ENCODE measurements at regions not wholly inside any gene's neighbourhood (a gene's known extent, or its start where the extent isn't known, plus 50 kb on each side); places are given as distances from the start of the nearest gene placed in this dataset.

- ATAC-seq (ENCODE audit: low read depth in 2 of 2), result no peak
- Mint-ChIP-seq H3K4me1 (no peaks in the 10 kb centered on the region), H3K36me3 (no peaks in the 10 kb centered on the region), H3K27ac (no peak overlapping the region), H3K4me3 (no peak overlapping the region), H3K9me3 (peaks cover 0 to 2% (median 0%) of the 10 kb centered on the region in 7 donors), H3K27me3 (peaks cover 20 to 62% (median 54%) of the 10 kb centered on the region in 3 donors)
- DNase-seq, result no peak
These were observed 84.1 kb upstream of the ANKRD34C start for GRCh38 chr15:79198461-79198860.

- H3K27ac Mint-ChIP-seq, result no peak overlapping the region
- DNase-seq (no peak), ATAC-seq (ENCODE audit: low read depth in 2 of 2) (no peak)
- no peak overlapping the region for H3K4me3 Mint-ChIP-seq
- H3K27me3 Mint-ChIP-seq, result peaks cover 13 to 51% (median 46%) of the 10 kb centered on the region in 3 donors
- H3K4me1 Mint-ChIP-seq, result no peaks in the 10 kb centered on the region
- peaks cover 0 to 2% (median 0%) of the 10 kb centered on the region in 7 donors for H3K9me3 Mint-ChIP-seq
- H3K36me3 Mint-ChIP-seq, result no peaks in the 10 kb centered on the region
These were observed 85.2 kb upstream of the ANKRD34C start for GRCh38 chr15:79197285-79197684.

GRCh38 chr15:79195802-79196201 is 86.7 kb upstream of the ANKRD34C start:
- H3K9me3 Mint-ChIP-seq, result peaks cover 0 to 2% (median 0%) of the 10 kb centered on the region in 7 donors
- H3K27ac Mint-ChIP-seq, result no peak overlapping the region
- H3K4me3 Mint-ChIP-seq, result no peak overlapping the region
- H3K36me3 Mint-ChIP-seq, result no peaks in the 10 kb centered on the region
- no peak for ATAC-seq (ENCODE audit: low read depth in 2 of 2)
- no peaks in the 10 kb centered on the region for H3K4me1 Mint-ChIP-seq
- peaks cover 8 to 50% (median 46%) of the 10 kb centered on the region in 3 donors for H3K27me3 Mint-ChIP-seq
- no peak for DNase-seq

GRCh38 chr15:79195239-79195638 is 87.3 kb upstream of the ANKRD34C start:
- H3K4me1 Mint-ChIP-seq, result no peaks in the 10 kb centered on the region
- H3K36me3 Mint-ChIP-seq, result no peaks in the 10 kb centered on the region
- peaks cover 0 to 2% (median 0%) of the 10 kb centered on the region in 7 donors for H3K9me3 Mint-ChIP-seq
- ATAC-seq (ENCODE audit: low read depth in 2 of 2), result no peak
- no peak overlapping the region for H3K27ac Mint-ChIP-seq
- DNase-seq, result no peak
- peak overlapping the region in 1 of 8 donors; percentile 53 for H3K4me3 Mint-ChIP-seq
- peaks cover 5 to 52% (median 45%) of the 10 kb centered on the region in 3 donors for H3K27me3 Mint-ChIP-seq

GRCh38 chr15:79194386-79194785 is 88.1 kb upstream of the ANKRD34C start:
- DNase-seq (no peak), ATAC-seq (ENCODE audit: low read depth in 2 of 2) (no peak)
- H3K27ac Mint-ChIP-seq, result no peak overlapping the region
- H3K4me3 Mint-ChIP-seq, result no peak overlapping the region
- H3K27me3 Mint-ChIP-seq, result peaks cover 5 to 50% (median 45%) of the 10 kb centered on the region in 3 donors
- peaks cover 0 to 2% (median 0%) of the 10 kb centered on the region in 7 donors for H3K9me3 Mint-ChIP-seq
- no peaks in the 10 kb centered on the region for H3K4me1 Mint-ChIP-seq
- H3K36me3 Mint-ChIP-seq, result no peaks in the 10 kb centered on the region

GRCh38 chr15:79193549-79193948 is 89.0 kb upstream of the ANKRD34C start:
- no peaks in the 10 kb centered on the region for H3K36me3 Mint-ChIP-seq
- H3K4me1 Mint-ChIP-seq, result no peaks in the 10 kb centered on the region
- DNase-seq (no peak), ATAC-seq (ENCODE audit: low read depth in 2 of 2) (no peak)
- peaks cover 0 to 44% (median 41%) of the 10 kb centered on the region in 3 donors for H3K27me3 Mint-ChIP-seq
- H3K27ac Mint-ChIP-seq, result no peak overlapping the region
- no peaks in the 10 kb centered on the region for H3K9me3 Mint-ChIP-seq
- no peak overlapping the region for H3K4me3 Mint-ChIP-seq

- H3K4me1 Mint-ChIP-seq, result no peaks in the 10 kb centered on the region
- DNase-seq (no peak), ATAC-seq (ENCODE audit: low read depth in 2 of 2) (no peak)
- H3K27me3 Mint-ChIP-seq, result peaks cover 0 to 44% (median 41%) of the 10 kb centered on the region in 3 donors
- H3K36me3 Mint-ChIP-seq, result no peaks in the 10 kb centered on the region
- H3K27ac Mint-ChIP-seq, result no peak overlapping the region
- no peak overlapping the region for H3K4me3 Mint-ChIP-seq
- no peaks in the 10 kb centered on the region for H3K9me3 Mint-ChIP-seq
These were observed 89.4 kb upstream of the ANKRD34C start for GRCh38 chr15:79193103-79193502.

GRCh38 chr15:79192462-79193036 is 90.0 kb upstream of the ANKRD34C start:
- Mint-ChIP-seq H3K4me3 (no peak overlapping the region), H3K4me1 (no peaks in the 10 kb centered on the region), H3K36me3 (no peaks in the 10 kb centered on the region), H3K9me3 (no peaks in the 10 kb centered on the region), H3K27ac (no peak overlapping the region), H3K27me3 (peaks cover 0 to 44% (median 41%) of the 10 kb centered on the region in 3 donors)
- no peak for ATAC-seq (ENCODE audit: low read depth in 2 of 2)
- no peak for DNase-seq

- ATAC-seq (ENCODE audit: low read depth in 2 of 2), result no peak
- Mint-ChIP-seq H3K27me3 (peaks cover 5 to 25% (median 22%) of the 10 kb centered on the region in 3 donors), H3K36me3 (no peaks in the 10 kb centered on the region), H3K9me3 (no peaks in the 10 kb centered on the region), H3K4me1 (peaks cover 0 to 7% (median 4%) of the 10 kb centered on the region in 3 donors), H3K27ac (no peak overlapping the region), H3K4me3 (no peak overlapping the region)
- DNase-seq, result no peak
These were observed 92.4 kb upstream of the ANKRD34C start for GRCh38 chr15:79190093-79190492.

- Mint-ChIP-seq H3K27me3 (peaks cover 16 to 25% (median 22%) of the 10 kb centered on the region in 3 donors), H3K36me3 (no peaks in the 10 kb centered on the region), H3K4me3 (no peak overlapping the region), H3K4me1 (peaks cover 0 to 15% (median 4%) of the 10 kb centered on the region in 3 donors), H3K27ac (peak overlapping the region in 1 of 6 donors; percentile 77), H3K9me3 (no peaks in the 10 kb centered on the region)
- DNase-seq (no peak), ATAC-seq (ENCODE audit: low read depth in 2 of 2) (no peak)
These were observed 95.9 kb upstream of the ANKRD34C start for GRCh38 chr15:79186616-79187015.

- DNase-seq, result no peak
- Mint-ChIP-seq H3K27ac (no peak overlapping the region), H3K4me1 (peaks cover 0 to 15% (median 4%) of the 10 kb centered on the region in 3 donors), H3K36me3 (no peaks in the 10 kb centered on the region), H3K4me3 (no peak overlapping the region), H3K9me3 (no peaks in the 10 kb centered on the region), H3K27me3 (peaks cover 13 to 18% (median 16%) of the 10 kb centered on the region in 3 donors)
- no peak for ATAC-seq (ENCODE audit: low read depth in 2 of 2)
These were observed 94.6 kb upstream of the RASGRF1 start for GRCh38 chr15:79185199-79185598.

- Mint-ChIP-seq H3K27me3 (peaks cover 16 to 18% (median 17%) of the 10 kb centered on the region in 3 donors), H3K9me3 (no peaks in the 10 kb centered on the region), H3K36me3 (no peaks in the 10 kb centered on the region), H3K4me1 (peaks cover 0 to 15% (median 4%) of the 10 kb centered on the region in 3 donors), H3K27ac (no peak overlapping the region), H3K4me3 (no peak overlapping the region)
- DNase-seq (peak; percentile 54), ATAC-seq (ENCODE audit: low read depth in 2 of 2) (no peak)
These were observed 93.9 kb upstream of the RASGRF1 start for GRCh38 chr15:79184465-79184892.

- no peak for ATAC-seq (ENCODE audit: low read depth in 2 of 2)
- no peaks in the 10 kb centered on the region for H3K9me3 Mint-ChIP-seq
- peaks cover 0 to 10% (median 2%) of the 10 kb centered on the region in 3 donors for H3K4me1 Mint-ChIP-seq
- H3K27ac Mint-ChIP-seq, result no peak overlapping the region
- no peak for DNase-seq
- no peaks in the 10 kb centered on the region for H3K36me3 Mint-ChIP-seq
- H3K4me3 Mint-ChIP-seq, result no peak overlapping the region
- peaks cover 18 to 44% (median 26%) of the 10 kb centered on the region in 3 donors for H3K27me3 Mint-ChIP-seq
These were observed 89.7 kb upstream of the RASGRF1 start for GRCh38 chr15:79180318-79180717.

- DNase-seq (no peak), ATAC-seq (ENCODE audit: low read depth in 2 of 2) (no peak)
- H3K27ac Mint-ChIP-seq, result peak overlapping the region in 1 of 6 donors; percentile 54
- peaks cover 19 to 51% (median 31%) of the 10 kb centered on the region in 3 donors for H3K27me3 Mint-ChIP-seq
- no peak overlapping the region for H3K4me3 Mint-ChIP-seq
- no peaks in the 10 kb centered on the region for H3K9me3 Mint-ChIP-seq
- H3K4me1 Mint-ChIP-seq, result peaks cover 0 to 6% (median 0%) of the 10 kb centered on the region in 3 donors
- no peaks in the 10 kb centered on the region for H3K36me3 Mint-ChIP-seq
These were observed 89.0 kb upstream of the RASGRF1 start for GRCh38 chr15:79179597-79179996.
